CD8-positive, alpha-beta memory T cell (primary cell): ENCODE measurements at regions not wholly inside any gene's neighbourhood (a gene's known extent, or its start where the extent isn't known, plus 50 kb on each side); places are given as distances from the start of the nearest gene placed in this dataset.

Experiments used
- CTCF ChIA-PET: fragments of 350-600 bp; sonication (Branson Sonifier 250); formaldehyde crosslinking; loops from one replicate; lab custom pipeline; 2021; ENCODE audit warnings: antibody characterized with exemption; lab: Charles Lee
- POLR2A ChIA-PET: fragments of 350-600 bp; sonication (Branson Sonifier 250); formaldehyde crosslinking; loops from one replicate; lab custom pipeline; 2021; ENCODE audit warnings: antibody characterized with exemption; lab: Charles Lee
- DNase-seq, 5 donors: peaks; one replicate each; pipeline versions ENCODE4 v3.0.0 to v3.0.0-alpha.2; 2020 to 2022; ENCODE audit warnings: mixed read lengths in 1 of 5
- H3K27ac ChIP-seq: one replicate; pipeline ENCODE4 v1.7.0; 2013; ENCODE audit warnings: low read depth, mild to moderate bottlenecking, low read length, moderate library complexity
- H3K27me3 ChIP-seq: 2 replicates; pipeline ENCODE4 v1.7.0; 2013; ENCODE audit warnings: low read length, mild to moderate bottlenecking; ENCODE audit not compliant: insufficient read depth, poor library complexity, severe bottlenecking
- H3K36me3 ChIP-seq: 2 replicates; pipeline ENCODE4 v1.7.0; 2013; ENCODE audit warnings: mild to moderate bottlenecking, low read length, moderate library complexity; ENCODE audit not compliant: insufficient read depth
- H3K4me1 ChIP-seq: 2 replicates; pipeline ENCODE4 v1.7.0; 2013; ENCODE audit warnings: mild to moderate bottlenecking, low read length, moderate library complexity; ENCODE audit not compliant: insufficient read depth
- H3K4me3 ChIP-seq: 2 replicates; pipeline ENCODE4 v1.7.0; 2013; ENCODE audit warnings: mild to moderate bottlenecking, low read length
- H3K9me3 ChIP-seq: 2 replicates; pipeline ENCODE4 v1.7.0; 2013; ENCODE audit warnings: mild to moderate bottlenecking, low read length
- H3K27ac Mint-ChIP-seq, 8 donors: one replicate each; pipeline ENCODE4 v1.8.0; 2020 to 2021; ENCODE audit warnings: mixed read lengths in 8 of 8, mild to moderate bottlenecking in 6 of 8, inconsistent platforms in 3 of 8, moderate library complexity in 3 of 8
- H3K27me3 Mint-ChIP-seq, 2 donors: one replicate each; pipeline ENCODE4 v1.8.0; 2020 to 2021; ENCODE audit warnings: mixed read lengths in 2 of 2, mild to moderate bottlenecking in 1 of 2, moderate library complexity in 1 of 2
- H3K36me3 Mint-ChIP-seq, 3 donors: one replicate each; pipeline ENCODE4 v1.8.0; 2020 to 2021; ENCODE audit warnings: mixed read lengths in 3 of 3, inconsistent platforms in 1 of 3, mild to moderate bottlenecking in 1 of 3
- H3K4me1 Mint-ChIP-seq, 3 donors: one replicate each; pipeline ENCODE4 v1.8.0; 2020 to 2021; ENCODE audit warnings: mixed read lengths in 3 of 3, inconsistent platforms in 1 of 3, mild to moderate bottlenecking in 1 of 3
- H3K4me3 Mint-ChIP-seq, 7 donors: one replicate each; pipeline ENCODE4 v1.8.0; 2020 to 2021; ENCODE audit warnings: mixed read lengths in 7 of 7, mild to moderate bottlenecking in 6 of 7, moderate library complexity in 4 of 7, inconsistent platforms in 2 of 7
- H3K9me3 Mint-ChIP-seq, 5 donors: one replicate each; pipeline ENCODE4 v1.8.0; 2020 to 2022; ENCODE audit warnings: mixed read lengths in 5 of 5, mild to moderate bottlenecking in 3 of 5, moderate library complexity in 2 of 5, inconsistent platforms in 1 of 5

GRCh38 chr7:46518713-46519112, 597.6 kb upstream of the IGFBP3 start:
- no peaks in the 10 kb centered on the region for H3K36me3 ChIP-seq
- H3K36me3 Mint-ChIP-seq: no peaks in the 10 kb centered on the region
- no peak overlapping the region for H3K27ac ChIP-seq
- H3K4me3 Mint-ChIP-seq: no peak overlapping the region
- H3K4me3 ChIP-seq: no peak overlapping the region
- no peaks in the 10 kb centered on the region for H3K9me3 ChIP-seq
- no peaks in the 10 kb centered on the region for H3K4me1 Mint-ChIP-seq
- CTCF ChIA-PET: no interaction called here
- POLR2A ChIA-PET: no interaction called here
- no peak for DNase-seq
- H3K4me1 ChIP-seq: no peaks in the 10 kb centered on the region
- no peak overlapping the region for H3K27ac Mint-ChIP-seq
- no peaks in the 10 kb centered on the region for H3K27me3 ChIP-seq
- H3K9me3 Mint-ChIP-seq: peaks cover 0 to 13% (median 8%) of the 10 kb centered on the region in 5 donors
- no peaks in the 10 kb centered on the region for H3K27me3 Mint-ChIP-seq

DNA sequence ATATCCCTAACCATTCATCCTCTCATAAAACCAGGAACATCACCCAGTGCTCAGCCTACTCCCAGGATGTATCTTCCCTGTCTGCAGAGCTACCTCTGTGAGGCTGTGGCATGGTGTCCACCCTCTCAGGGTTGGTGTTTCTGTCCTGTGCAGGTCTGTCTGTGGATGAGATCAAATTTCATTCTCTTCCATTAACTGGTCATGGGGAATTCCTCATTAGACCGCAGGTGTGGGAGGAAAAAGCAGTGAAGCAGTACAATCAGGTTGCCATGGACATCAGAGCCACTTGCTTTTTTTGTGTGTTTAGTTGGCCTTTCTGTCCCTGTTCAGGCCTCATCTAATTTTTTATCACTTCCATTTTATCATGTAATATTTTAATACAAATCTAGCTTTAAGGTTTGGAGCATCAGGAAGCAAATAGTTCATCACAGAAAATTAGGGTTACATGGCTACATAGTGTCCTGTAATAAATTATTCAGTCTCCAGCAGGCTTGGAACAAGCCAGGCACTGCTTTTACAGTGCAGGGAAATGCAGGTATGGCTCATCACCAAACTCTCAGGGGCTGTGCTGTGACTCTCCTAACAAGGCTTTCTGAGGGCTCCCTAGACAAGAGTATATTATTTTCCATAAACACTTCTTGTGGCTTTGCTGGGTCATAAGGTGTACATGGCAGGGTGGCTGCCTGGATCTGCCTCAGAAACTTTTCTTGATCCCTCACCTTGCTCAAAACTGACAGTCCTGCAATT, 594.9 kb upstream of the IGFBP3 start:
- CTCF ChIA-PET: no interaction called here
- H3K9me3 Mint-ChIP-seq: peaks cover 0 to 14% (median 2%) of the 10 kb centered on the region in 5 donors
- H3K27ac ChIP-seq: no peak overlapping the region

DNA sequence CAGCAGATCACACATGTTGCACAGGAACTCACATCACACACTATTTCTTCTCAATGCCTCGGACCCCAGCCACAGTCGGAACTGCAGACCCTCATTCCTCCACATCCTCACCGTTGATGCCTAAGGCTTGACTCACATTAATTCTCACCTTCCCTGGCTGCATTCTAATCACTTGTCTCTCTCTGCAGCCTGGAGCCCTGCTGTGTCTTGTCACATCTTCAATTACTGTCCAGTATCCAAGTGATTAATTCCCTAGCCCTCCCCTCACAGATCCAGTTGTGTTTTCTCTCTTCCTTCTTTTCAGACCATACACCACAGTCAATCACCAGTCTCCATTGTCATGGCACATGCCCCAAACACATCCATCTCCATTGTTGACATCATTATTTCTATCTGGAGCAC, 592.4 kb upstream of the IGFBP3 start:
- no peaks in the 10 kb centered on the region for H3K36me3 ChIP-seq
- no peak overlapping the region for H3K27ac Mint-ChIP-seq
- H3K27me3 Mint-ChIP-seq: no peaks in the 10 kb centered on the region
- CTCF ChIA-PET: no interaction called here
- POLR2A ChIA-PET: no interaction called here
- H3K9me3 ChIP-seq: no peaks in the 10 kb centered on the region
- H3K4me3 ChIP-seq: no peak overlapping the region
- no peak overlapping the region for H3K4me3 Mint-ChIP-seq
- no peaks in the 10 kb centered on the region for H3K27me3 ChIP-seq
- H3K4me1 Mint-ChIP-seq: no peaks in the 10 kb centered on the region
- H3K4me1 ChIP-seq: no peaks in the 10 kb centered on the region
- no peak overlapping the region for H3K27ac ChIP-seq
- DNase-seq: no peak
- H3K36me3 Mint-ChIP-seq: no peaks in the 10 kb centered on the region
- peaks cover 0 to 14% (median 2%) of the 10 kb centered on the region in 5 donors for H3K9me3 Mint-ChIP-seq

More for the DNA sequence above, 594.9 kb upstream of the IGFBP3 start:
- Mint-ChIP-seq H3K27me3 (no peaks in the 10 kb centered on the region), H3K36me3 (no peaks in the 10 kb centered on the region), H3K27ac (no peak overlapping the region), H3K4me3 (no peak overlapping the region), H3K4me1 (no peaks in the 10 kb centered on the region)
- POLR2A ChIA-PET: no interaction called here
- DNase-seq: no peak
- H3K36me3 ChIP-seq: no peaks in the 10 kb centered on the region
- no peak overlapping the region for H3K4me3 ChIP-seq
- no peaks in the 10 kb centered on the region for H3K4me1 ChIP-seq
- H3K9me3 ChIP-seq: no peaks in the 10 kb centered on the region
- no peaks in the 10 kb centered on the region for H3K27me3 ChIP-seq

- POLR2A ChIA-PET: no interaction called here
- Histone ChIP-seq H3K4me1 (no peaks in the 10 kb centered on the region), H3K36me3 (no peaks in the 10 kb centered on the region), H3K9me3 (no peaks in the 10 kb centered on the region), H3K4me3 (no peak overlapping the region), H3K27ac (no peak overlapping the region), H3K27me3 (no peaks in the 10 kb centered on the region)
- no peak overlapping the region for H3K27ac Mint-ChIP-seq
- H3K4me1 Mint-ChIP-seq: no peaks in the 10 kb centered on the region
- H3K9me3 Mint-ChIP-seq: peaks cover 0 to 14% (median 2%) of the 10 kb centered on the region in 5 donors
- CTCF ChIA-PET: no interaction called here
- H3K4me3 Mint-ChIP-seq: no peak overlapping the region
- no peaks in the 10 kb centered on the region for H3K36me3 Mint-ChIP-seq
- DNase-seq: no peak
- no peaks in the 10 kb centered on the region for H3K27me3 Mint-ChIP-seq
Measured at GRCh38 chr7:46512891-46513413, 591.9 kb upstream of the IGFBP3 start.

DNA sequence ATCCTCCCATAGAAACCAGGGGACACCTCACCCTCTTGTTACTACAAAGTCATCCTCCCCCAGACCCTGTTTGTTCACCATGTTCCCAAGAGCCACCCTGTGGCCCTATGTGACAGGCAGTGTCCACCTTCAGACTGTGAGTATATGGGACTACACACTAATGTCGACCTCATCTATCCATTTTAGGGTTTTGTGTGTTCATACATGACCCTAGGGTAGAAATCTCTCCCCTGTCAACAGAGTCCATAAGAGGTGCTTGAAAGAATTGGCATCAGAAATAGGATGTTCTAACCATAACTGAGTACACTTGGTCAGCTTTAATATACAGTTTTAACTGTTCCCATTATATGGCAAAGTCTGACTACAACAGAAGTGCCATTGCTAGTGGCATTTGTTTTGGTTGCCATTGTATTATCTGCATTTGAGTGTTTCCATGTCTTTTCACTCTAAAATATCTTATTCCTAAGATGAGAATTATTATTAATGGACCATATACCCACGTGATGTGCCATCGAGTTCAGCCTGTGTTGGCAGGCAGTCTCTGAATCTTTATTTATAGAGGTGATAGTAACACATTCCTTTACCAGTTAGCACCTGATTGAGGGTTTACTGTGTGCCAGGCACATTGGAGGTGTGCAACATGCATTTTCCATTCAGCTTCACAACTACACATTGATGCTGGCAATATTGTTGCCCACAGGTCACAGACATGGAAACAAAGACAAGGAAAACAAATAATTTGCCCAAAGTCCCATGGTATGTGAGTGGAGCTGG, 590.6 kb upstream of the IGFBP3 start:
- no peaks in the 10 kb centered on the region for H3K27me3 Mint-ChIP-seq
- H3K36me3 Mint-ChIP-seq: no peaks in the 10 kb centered on the region
- H3K27ac Mint-ChIP-seq: no peak overlapping the region
- H3K4me1 Mint-ChIP-seq: no peaks in the 10 kb centered on the region
- H3K4me3 ChIP-seq: no peak overlapping the region
- H3K27ac ChIP-seq: no peak overlapping the region
- peaks cover 0 to 14% (median 2%) of the 10 kb centered on the region in 5 donors for H3K9me3 Mint-ChIP-seq
- H3K9me3 ChIP-seq: no peaks in the 10 kb centered on the region
- no peak overlapping the region for H3K4me3 Mint-ChIP-seq
- H3K4me1 ChIP-seq: no peaks in the 10 kb centered on the region
- CTCF ChIA-PET: no interaction called here
- DNase-seq: no peak
- POLR2A ChIA-PET: no interaction called here
- no peaks in the 10 kb centered on the region for H3K36me3 ChIP-seq
- no peaks in the 10 kb centered on the region for H3K27me3 ChIP-seq

GRCh38 chr7:46508583-46508982, 587.5 kb upstream of the IGFBP3 start:
- H3K36me3 Mint-ChIP-seq: no peaks in the 10 kb centered on the region
- H3K4me1 ChIP-seq: no peaks in the 10 kb centered on the region
- ChIA-PET CTCF (no interaction called here), POLR2A (no interaction called here)
- H3K27ac ChIP-seq: no peak overlapping the region
- DNase-seq: no peak
- H3K9me3 ChIP-seq: no peaks in the 10 kb centered on the region
- no peaks in the 10 kb centered on the region for H3K4me1 Mint-ChIP-seq
- peaks cover 1 to 24% (median 4%) of the 10 kb centered on the region in 5 donors for H3K9me3 Mint-ChIP-seq
- no peaks in the 10 kb centered on the region for H3K27me3 ChIP-seq
- no peak overlapping the region for H3K27ac Mint-ChIP-seq
- no peaks in the 10 kb centered on the region for H3K27me3 Mint-ChIP-seq
- H3K4me3 Mint-ChIP-seq: no peak overlapping the region
- H3K4me3 ChIP-seq: no peak overlapping the region
- H3K36me3 ChIP-seq: no peaks in the 10 kb centered on the region

DNA sequence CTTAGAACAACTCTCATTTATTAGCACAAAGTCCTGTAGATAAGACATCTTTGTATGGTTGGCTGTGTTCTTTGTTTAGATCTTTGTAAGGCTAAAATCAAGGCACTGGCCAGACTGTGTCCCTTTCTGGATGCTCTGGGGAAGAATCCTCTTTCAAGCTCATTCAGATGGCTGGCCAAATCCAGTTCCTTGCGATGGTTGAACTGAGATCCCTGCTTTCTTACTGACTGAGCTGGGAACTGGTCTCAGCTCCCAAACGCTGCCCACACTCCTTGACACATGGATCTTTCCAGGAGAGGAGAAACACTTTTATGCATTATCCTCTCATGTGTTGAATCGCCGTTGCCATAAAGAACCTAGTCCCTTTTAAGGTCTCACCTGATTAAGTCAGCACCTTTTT, 586.5 kb upstream of the IGFBP3 start:
- no peaks in the 10 kb centered on the region for H3K27me3 ChIP-seq
- H3K4me3 Mint-ChIP-seq: no peak overlapping the region
- H3K4me1 ChIP-seq: no peaks in the 10 kb centered on the region
- H3K36me3 Mint-ChIP-seq: no peaks in the 10 kb centered on the region
- ChIA-PET CTCF (no interaction called here), POLR2A (no interaction called here)
- no peaks in the 10 kb centered on the region for H3K36me3 ChIP-seq
- no peaks in the 10 kb centered on the region for H3K4me1 Mint-ChIP-seq
- no peak overlapping the region for H3K27ac Mint-ChIP-seq
- H3K9me3 ChIP-seq: no peaks in the 10 kb centered on the region
- no peak for DNase-seq
- no peaks in the 10 kb centered on the region for H3K27me3 Mint-ChIP-seq
- H3K9me3 Mint-ChIP-seq: peaks cover under 1 to 28% (median 4%) of the 10 kb centered on the region in 5 donors
- no peak overlapping the region for H3K4me3 ChIP-seq
- H3K27ac ChIP-seq: no peak overlapping the region

DNA sequence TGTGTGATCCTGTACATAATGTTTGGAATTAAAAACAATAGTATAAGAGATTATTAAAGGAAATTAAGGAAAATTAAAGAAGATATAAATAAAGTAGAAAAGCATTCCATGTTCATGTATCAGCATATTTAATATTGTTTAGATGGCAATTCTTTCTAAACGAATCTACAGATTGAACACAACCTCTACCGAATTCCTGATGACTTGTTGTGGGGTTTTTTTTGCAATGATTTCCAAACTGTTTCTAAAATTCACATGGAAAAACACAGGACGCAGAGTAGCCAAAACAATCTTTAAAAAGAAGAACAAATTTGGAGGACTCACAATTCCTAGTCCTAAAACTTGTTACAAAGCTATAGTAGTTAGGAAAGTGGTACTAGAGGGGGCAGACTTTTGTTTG, 573.4 kb upstream of the IGFBP3 start:
- H3K4me1 ChIP-seq: no peaks in the 10 kb centered on the region

More for the DNA sequence above, 573.4 kb upstream of the IGFBP3 start:
- no peak overlapping the region for H3K4me3 Mint-ChIP-seq
- no peak for DNase-seq
- H3K9me3 ChIP-seq: no peaks in the 10 kb centered on the region
- POLR2A ChIA-PET: no interaction called here
- H3K27ac Mint-ChIP-seq: no peak overlapping the region
- H3K27me3 ChIP-seq: no peaks in the 10 kb centered on the region
- H3K4me3 ChIP-seq: no peak overlapping the region
- no peaks in the 10 kb centered on the region for H3K36me3 ChIP-seq
- CTCF ChIA-PET: no interaction called here
- H3K27me3 Mint-ChIP-seq: no peaks in the 10 kb centered on the region
- H3K27ac ChIP-seq: no peak overlapping the region
- no peaks in the 10 kb centered on the region for H3K36me3 Mint-ChIP-seq
- peaks cover 9 to 26% (median 20%) of the 10 kb centered on the region in 5 donors for H3K9me3 Mint-ChIP-seq
- H3K4me1 Mint-ChIP-seq: no peaks in the 10 kb centered on the region
